Spleen (tissue), 11 donors: ENCODE measurements at regions not wholly inside any gene's neighbourhood (a gene's known extent, or its start where the extent isn't known, plus 50 kb on each side); places are given as distances from the start of the nearest gene placed in this dataset.
A peak's percentile ranks its signal among the peaks of the same experiment; 100 is the strongest.
"Not testable (repeated sequence)": the region's sequence is repeated elsewhere in the genome, so short reads cannot be mapped to it uniquely, and the experiment has no call there.

Experiments
- DNase-seq: peaks from one replicate; pipeline ENCODE4 v3.0.0-alpha.2; 2020
- H3K27ac ChIP-seq, 8 donors: fragments of 200-600 bp; sonication (generic) in 7 of 8; 1 replicate in 4 of 8; 2 replicates in 4 of 8; pipeline versions ENCODE4 v1.5.0 to v1.8.0; 2016 to 2021; ENCODE audit warnings: inconsistent platforms in 4 of 8, mild to moderate bottlenecking in 4 of 8, moderate library complexity in 1 of 8
- H3K27me3 ChIP-seq, 7 donors: fragments of 200-600 bp; sonication (generic) in 6 of 7; replicated peaks in 1 of 7; 1 replicate in 4 of 7; 2 replicates in 3 of 7; pipeline versions ENCODE4 v1.5.0 to v1.8.0; 2016 to 2021; ENCODE audit warnings: inconsistent platforms in 3 of 7, mild to moderate bottlenecking in 1 of 7
- H3K36me3 ChIP-seq, 6 donors: fragments of 200-600 bp; sonication (generic) in 5 of 6; 1 replicate in 4 of 6; 2 replicates in 2 of 6; pipeline versions ENCODE4 v1.5.0 to v1.8.0; 2016 to 2021; ENCODE audit warnings: inconsistent platforms in 2 of 6
- H3K4me1 ChIP-seq, 6 donors: fragments of 200-600 bp; sonication (generic) in 5 of 6; 1 replicate in 3 of 6; 2 replicates in 3 of 6; pipeline versions ENCODE4 v1.5.0 to v1.8.0; 2016 to 2021; ENCODE audit warnings: inconsistent platforms in 3 of 6
- H3K4me3 ChIP-seq, 8 donors: fragments of 200-600 bp; sonication (generic) in 7 of 8; 1 replicate in 4 of 8; 2 replicates in 4 of 8; pipeline versions ENCODE4 v1.5.0 to v1.8.0; 2016 to 2021; ENCODE audit warnings: inconsistent platforms in 4 of 8, mild to moderate bottlenecking in 4 of 8, moderate library complexity in 2 of 8
- H3K9me3 ChIP-seq, 8 donors: fragments of 200-600 bp; sonication (generic) in 7 of 8; 1 replicate in 4 of 8; 2 replicates in 4 of 8; pipeline versions ENCODE4 v1.5.0 to v1.8.0; 2016 to 2021; ENCODE audit warnings: inconsistent platforms in 4 of 8
- POLR2A ChIP-seq, 3 donors: fragments of 450-650 bp; IDR thresholded peaks; one replicate each; pipeline ENCODE4 v1.5.1; 2017; ENCODE audit warnings: antibody characterized with exemption in 3 of 3, mild to moderate bottlenecking in 1 of 3
- POLR2AphosphoS5 ChIP-seq, 3 donors: sonication (generic); formaldehyde crosslinking; IDR thresholded peaks; one replicate each; pipeline ENCODE4 v1.5.1; 2017; ENCODE audit warnings: antibody characterized with exemption in 3 of 3
- WGBS, 5 donors: extraction: QIAGEN DNeasy Blood & Tissue Kit in 3 of 5; methylation state at CpG; one replicate each; pipeline versions ENCODE4 v1.1.5 to v1.1.7; 2013 to 2018; 5-methylcytosine and 5-hydroxymethylcytosine counted together
- intact Hi-C: fragments of 100-400 bp; cut with DNase I; formaldehyde crosslinking; loops from one replicate; pipeline ENCODE4 v1.15.0; 2023; ENCODE audit warnings: low total_unique reads
- TF ChIP-seq, protein P1 (sequence below), 11 experiments: fragments of 200-600 bp in 7 of 11; fragments of 450-650 bp in 4 of 11; sonication (generic) in 4 of 11; IDR thresholded peaks in 8 of 11; conservative IDR thresholded peaks in 3 of 11; 1 replicate in 7 of 11; 2 replicates in 4 of 11; pipeline versions ENCODE4 v1.4.0 to v1.8.0; 2016 to 2021; ENCODE audit warnings: antibody characterized with exemption in 11 of 11, inconsistent platforms in 4 of 11, mild to moderate bottlenecking in 1 of 11
- donor health status: healthy with polysubstance abuse.
- donor health status: DM: no; HTN: no; CAD: no; lungs with moderate emphysema.
- donor health status: DM: no; HTN: no; CAD: no.
- donor health status: Bipolar disorder and iron deficiency.
- donor health status: healthy.
- donor health status: DM: no; HTN: no; CAD: no.
- donor health status: DM: yes; HTN: yes; CAD: no.

- Histone ChIP-seq H3K27me3 (no peaks in the 10 kb centered on the region), H3K36me3 (no peaks in the 10 kb centered on the region), H3K27ac (no peak overlapping the region), H3K4me3 (no peak overlapping the region), H3K4me1 (no peaks in the 10 kb centered on the region), H3K9me3 (peaks cover 0 to 26% (median 11%) of the 10 kb centered on the region in 8 donors)
- 61 to 67% (median 63%) methylated on average over 1 to 2 of the region's 2 CpGs for WGBS, 5 donors
- no peak for DNase-seq
- intact Hi-C loops, result no loop called here
- TF ChIP-seq, protein P1, sequence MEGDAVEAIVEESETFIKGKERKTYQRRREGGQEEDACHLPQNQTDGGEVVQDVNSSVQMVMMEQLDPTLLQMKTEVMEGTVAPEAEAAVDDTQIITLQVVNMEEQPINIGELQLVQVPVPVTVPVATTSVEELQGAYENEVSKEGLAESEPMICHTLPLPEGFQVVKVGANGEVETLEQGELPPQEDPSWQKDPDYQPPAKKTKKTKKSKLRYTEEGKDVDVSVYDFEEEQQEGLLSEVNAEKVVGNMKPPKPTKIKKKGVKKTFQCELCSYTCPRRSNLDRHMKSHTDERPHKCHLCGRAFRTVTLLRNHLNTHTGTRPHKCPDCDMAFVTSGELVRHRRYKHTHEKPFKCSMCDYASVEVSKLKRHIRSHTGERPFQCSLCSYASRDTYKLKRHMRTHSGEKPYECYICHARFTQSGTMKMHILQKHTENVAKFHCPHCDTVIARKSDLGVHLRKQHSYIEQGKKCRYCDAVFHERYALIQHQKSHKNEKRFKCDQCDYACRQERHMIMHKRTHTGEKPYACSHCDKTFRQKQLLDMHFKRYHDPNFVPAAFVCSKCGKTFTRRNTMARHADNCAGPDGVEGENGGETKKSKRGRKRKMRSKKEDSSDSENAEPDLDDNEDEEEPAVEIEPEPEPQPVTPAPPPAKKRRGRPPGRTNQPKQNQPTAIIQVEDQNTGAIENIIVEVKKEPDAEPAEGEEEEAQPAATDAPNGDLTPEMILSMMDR (IDR thresholded peaks at IDR 0.05 in 8 of 11, conservative IDR thresholded peaks at IDR 0.05 in 3 of 11), result no peak
- no peak for TF ChIP-seq POLR2AphosphoS5 (IDR thresholded peaks at IDR 0.05)
- TF ChIP-seq POLR2A (IDR thresholded peaks at IDR 0.05), result no peak
These were observed 370.3 kb upstream of the FGF16 start for GRCh38 chrX:77076896-77077295.

- H3K27me3 ChIP-seq, H3K27ac ChIP-seq, H3K4me1 ChIP-seq, H3K36me3 ChIP-seq, DNase-seq, intact Hi-C loops, H3K4me3 ChIP-seq: not testable (repeated sequence)
- 57 to 90% (median 78%) methylated on average over 3 of the region's 3 CpGs for WGBS, 5 donors
- H3K9me3 ChIP-seq, result peaks cover 0 to 39% (median 16%) of the 10 kb centered on the region in 8 donors
These were observed 366.0 kb upstream of the FGF16 start for GRCh38 chrX:77081237-77081636.

DNA sequence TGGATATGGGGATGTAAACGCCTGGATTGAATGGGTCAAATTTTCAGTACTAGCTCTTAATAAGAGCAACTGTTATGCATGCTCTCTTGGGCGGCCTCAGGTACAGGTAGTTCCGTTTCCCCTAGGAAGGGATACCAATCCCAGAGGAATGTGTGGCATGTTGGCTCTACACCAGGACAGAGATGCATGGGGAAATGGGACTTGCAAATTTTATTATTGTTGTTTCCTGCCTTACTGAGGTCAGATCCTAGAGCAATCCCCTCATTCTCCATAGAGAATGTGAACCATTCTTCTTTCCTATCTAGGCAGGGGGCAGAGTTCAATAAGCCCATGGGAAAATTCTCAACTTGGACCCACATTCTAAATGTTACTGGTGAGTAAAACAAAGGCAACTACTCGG lies 361.8 kb upstream of the FGF16 start:
- TF ChIP-seq, protein P1 (IDR thresholded peaks at IDR 0.05 in 8 of 11, conservative IDR thresholded peaks at IDR 0.05 in 3 of 11), result no peak
- TF ChIP-seq POLR2A (IDR thresholded peaks at IDR 0.05) (no peak), POLR2AphosphoS5 (IDR thresholded peaks at IDR 0.05) (no peak)
- DNase-seq, result no peak

DNA sequence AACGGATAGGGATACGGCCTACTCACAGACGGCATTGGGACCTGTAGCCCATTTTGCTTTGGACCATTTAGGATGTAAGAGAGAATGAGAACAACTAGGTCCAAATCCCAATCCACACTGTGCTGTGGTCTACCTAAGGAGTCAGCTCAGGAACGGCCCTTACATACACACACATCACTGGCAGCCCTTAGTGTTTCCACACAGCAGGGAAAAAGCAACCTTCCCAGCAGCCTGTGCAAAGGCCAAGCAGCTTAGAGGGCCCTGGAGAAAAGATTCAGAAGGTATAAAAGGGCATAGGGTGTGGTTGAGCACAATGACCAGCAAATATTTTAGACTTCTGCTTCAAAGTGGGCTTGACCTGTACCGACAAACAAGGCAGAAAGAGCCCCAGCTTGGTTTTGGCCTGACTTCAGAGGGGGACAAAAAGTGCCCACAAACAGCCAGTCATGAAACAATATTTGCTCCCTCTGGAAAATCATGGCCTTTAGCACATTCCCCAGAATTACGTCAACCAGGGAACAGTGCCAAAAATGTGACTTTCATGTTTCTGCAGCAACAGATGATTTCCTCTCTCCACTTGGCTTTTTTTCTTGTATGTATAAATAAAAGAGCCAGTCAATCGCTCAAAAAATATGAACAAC lies 359.5 kb upstream of the FGF16 start:
- Histone ChIP-seq H3K36me3 (no peaks in the 10 kb centered on the region), H3K27ac (peak overlapping the region in 4 of 8 donors; percentile 30 to 42 (median 30)), H3K9me3 (peaks cover 0 to 10% (median 0%) of the 10 kb centered on the region in 8 donors), H3K27me3 (no peaks in the 10 kb centered on the region), H3K4me3 (no peak overlapping the region), H3K4me1 (no peaks in the 10 kb centered on the region)
- TF ChIP-seq POLR2AphosphoS5 (IDR thresholded peaks at IDR 0.05), result no peak
- no peak for TF ChIP-seq POLR2A (IDR thresholded peaks at IDR 0.05)
- TF ChIP-seq, protein P1 (IDR thresholded peaks at IDR 0.05 in 8 of 11, conservative IDR thresholded peaks at IDR 0.05 in 3 of 11), result no peak
- intact Hi-C loops, result no loop called here
- DNase-seq, result no peak
- WGBS, 5 donors, result 59 to 65% (median 64%) methylated on average over 7 of the region's 7 CpGs

More for the DNA sequence above, 361.8 kb upstream of the FGF16 start:
- H3K36me3 ChIP-seq, result no peaks in the 10 kb centered on the region
- WGBS, 5 donors, result 64 to 95% (median 85%) methylated on average over 4 of the region's 4 CpGs
- no peak overlapping the region for H3K27ac ChIP-seq
- H3K27me3 ChIP-seq, result no peaks in the 10 kb centered on the region
- no peaks in the 10 kb centered on the region for H3K4me1 ChIP-seq
- intact Hi-C loops, result no loop called here
- H3K9me3 ChIP-seq, result peaks cover 0 to 32% (median 16%) of the 10 kb centered on the region in 8 donors
- H3K4me3 ChIP-seq, result no peak overlapping the region
